UCSD-AML1 (cell line): ENCODE measurements at regions not wholly inside any gene's neighbourhood (a gene's known extent, or its start where the extent isn't known, plus 50 kb on each side); places are given as distances from the start of the nearest gene placed in this dataset.
"Not testable (repeated sequence)": the region's sequence is repeated elsewhere in the genome, so short reads cannot be mapped to it uniquely, and the experiment has no call there.

ENCODE experiments used
- DNase-seq: peaks from one replicate; lab custom pipeline; 2025; ENCODE audit not compliant: unreplicated experiment; lab: John Stamatoyannopoulos, UW

DNA sequence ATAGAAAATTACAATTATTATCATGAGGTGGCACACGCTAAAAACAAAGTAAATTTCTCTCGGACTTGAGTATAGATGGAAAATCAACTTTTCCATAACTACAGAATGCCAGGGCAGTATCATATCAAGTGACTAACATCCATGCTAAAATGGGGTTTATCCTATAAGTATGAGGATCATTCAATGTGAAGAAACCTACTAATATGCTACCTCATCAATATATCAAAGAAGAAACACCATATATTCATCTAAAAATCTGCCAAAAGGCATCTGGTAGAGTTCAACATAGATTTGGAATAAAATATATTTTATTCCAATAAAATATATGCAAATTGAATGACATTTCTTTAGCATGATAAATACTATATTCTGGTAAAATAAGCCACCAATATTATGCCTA, 894.4 kb downstream of the MCTP2 start:
- no peak for DNase-seq

DNA sequence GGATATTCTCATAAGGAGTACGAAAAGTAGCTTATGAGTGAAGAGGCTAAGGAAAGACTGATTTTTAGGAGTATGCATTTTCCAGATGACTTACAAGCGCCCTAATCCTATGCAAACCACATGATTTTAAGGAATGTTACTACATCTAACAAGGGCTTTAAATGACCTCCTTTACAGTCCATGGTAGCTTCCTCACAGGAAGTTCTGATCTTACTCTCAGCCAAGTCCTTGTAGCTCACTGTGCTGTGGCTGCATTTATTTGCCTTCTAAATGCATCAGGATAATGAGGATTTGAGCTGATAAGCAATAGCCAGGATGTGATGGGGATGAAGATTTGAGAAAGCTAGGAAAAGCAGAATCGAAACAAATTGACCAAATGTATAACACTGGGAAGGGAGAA, 896.0 kb downstream of the MCTP2 start:
- no peak for DNase-seq

DNA sequence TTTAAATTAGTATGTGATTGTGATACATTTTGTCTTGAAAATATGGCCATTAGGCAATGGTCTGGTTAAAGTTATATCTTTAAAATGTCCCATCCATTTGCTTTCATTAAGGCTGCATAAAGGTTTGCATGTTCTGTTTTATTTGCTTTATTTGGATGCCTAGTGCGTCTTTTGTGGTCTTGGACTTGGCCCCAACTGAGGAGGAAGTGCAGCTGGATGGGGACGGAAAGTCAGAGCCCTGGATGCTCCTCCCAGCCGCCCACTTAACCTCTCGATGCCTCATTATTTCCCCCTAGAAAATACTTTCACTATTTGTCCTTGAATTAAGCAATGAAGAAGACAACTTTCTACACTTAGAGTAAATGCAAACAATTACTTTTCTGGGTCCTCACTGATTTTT, 898.2 kb downstream of the MCTP2 start:
- no peak for DNase-seq

DNA sequence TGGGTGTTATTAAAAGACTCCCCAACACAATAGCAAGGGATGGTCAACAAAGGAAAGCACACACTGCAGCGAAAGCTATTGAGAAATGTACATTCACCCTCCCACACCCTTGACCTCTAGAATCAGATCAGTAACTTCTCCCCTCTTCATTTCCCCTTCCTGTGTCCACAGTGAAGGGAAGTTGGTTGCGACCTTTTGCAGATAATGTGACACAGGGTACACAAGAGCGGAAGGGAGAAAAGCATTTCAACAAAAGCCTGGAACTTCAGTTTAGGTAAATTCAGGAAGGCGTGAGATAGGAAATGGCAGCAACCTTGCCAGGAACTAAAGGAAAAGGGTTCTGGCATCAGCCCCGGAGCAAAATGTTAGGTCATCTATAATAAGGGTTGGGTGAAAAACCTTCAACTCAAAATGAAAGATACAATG, 899.8 kb downstream of the MCTP2 start:
- no peak for DNase-seq

DNA sequence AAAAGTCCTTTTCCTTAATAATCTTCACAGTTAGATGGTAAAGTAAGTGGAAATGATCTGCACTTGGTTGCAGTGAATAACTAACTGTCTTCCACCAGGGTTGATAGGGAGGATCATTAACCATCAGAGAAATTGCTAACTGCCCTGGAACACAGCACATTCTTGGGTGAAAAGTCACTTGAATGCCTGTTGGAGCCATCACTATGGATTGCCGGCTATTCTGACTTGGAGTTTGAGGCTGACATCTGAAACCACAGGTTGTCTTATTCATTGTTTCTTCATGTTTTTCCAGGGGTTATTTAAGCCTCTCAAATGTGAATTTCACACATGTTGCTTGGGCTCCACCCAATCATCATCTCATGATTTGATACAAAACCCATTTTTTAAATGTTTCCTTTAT, 901.4 kb downstream of the MCTP2 start:
- no peak for DNase-seq

DNA sequence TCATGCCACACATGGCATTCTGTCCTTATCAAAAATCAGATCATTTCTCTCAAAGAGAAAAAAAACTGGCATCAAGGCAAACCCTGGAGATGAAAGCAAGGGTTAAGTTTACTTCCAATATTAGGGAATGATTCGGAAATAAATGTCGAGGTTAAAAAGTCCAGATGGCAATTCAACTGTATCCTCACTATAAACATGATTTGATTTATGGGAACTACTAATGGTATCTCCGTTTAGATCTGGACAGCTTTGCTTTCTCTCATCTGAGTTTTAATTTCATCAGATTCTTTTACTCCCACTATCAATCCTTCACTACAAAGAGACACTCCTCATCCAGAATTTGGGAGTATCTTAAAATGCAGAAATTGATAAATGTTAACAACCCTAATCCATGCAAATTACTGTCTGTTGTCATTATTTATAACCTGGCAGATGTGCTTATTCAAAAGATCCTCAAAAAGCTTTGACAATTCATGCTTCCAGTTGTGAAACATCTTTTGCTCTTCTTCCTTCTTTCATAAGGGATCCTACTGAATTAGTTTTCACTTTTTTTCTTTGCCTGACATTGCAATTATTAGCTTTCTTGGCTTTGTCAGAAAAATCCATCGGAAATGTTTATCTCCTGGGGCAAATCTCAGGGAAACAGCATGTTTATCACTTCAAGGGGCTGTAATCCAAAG, 903.2 kb downstream of the MCTP2 start:
- DNase-seq = no peak

DNA sequence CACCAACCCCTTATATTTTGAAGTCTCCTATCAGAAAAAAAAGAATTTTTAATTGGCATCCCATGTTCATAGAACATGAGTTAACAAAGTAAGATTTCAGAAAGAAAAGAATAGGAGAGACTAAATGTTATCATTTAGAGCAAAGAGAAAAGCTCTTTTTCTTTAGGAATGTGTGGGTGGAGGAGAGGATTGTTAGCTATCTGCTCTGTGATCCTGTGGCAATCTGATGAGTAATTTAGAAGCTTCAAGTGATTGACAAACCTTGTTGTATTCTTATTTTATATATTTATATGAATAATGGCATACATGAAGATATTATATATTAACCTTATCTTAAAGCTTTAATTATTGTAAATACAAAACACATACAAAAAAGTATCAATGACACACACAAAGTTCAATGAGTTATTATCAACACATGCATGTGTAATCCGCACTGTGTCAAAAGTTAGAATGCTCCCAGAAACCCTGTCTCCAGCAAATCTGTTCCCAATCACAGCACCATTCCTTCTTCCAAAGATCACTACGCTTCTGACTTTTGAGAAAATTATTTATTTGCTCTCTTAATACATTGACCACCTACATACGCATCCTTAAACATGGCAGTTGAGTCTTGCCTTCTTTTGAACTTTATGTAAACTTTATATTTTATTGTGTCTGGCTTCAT, 907.4 kb downstream of the MCTP2 start:
- no peak for DNase-seq

DNA sequence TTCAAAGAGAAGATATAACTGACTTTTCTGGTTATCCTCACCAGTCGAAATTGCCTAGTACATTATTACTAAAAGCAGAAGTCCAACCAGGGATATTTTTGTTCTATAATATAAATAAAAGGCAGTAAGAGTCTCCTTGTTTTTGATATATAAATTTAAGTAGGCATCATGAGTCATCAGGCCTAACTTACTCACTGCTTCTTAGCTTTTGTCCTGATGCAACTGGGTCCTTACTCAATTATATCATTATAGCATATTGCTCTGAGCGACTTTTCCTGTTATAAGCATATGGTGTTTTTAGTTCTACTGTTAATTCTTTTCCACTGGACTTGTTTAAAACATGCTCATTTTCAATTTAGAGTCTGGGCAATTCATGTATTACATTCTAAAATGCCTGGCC, 910.1 kb downstream of the MCTP2 start:
- DNase-seq = no peak

DNA sequence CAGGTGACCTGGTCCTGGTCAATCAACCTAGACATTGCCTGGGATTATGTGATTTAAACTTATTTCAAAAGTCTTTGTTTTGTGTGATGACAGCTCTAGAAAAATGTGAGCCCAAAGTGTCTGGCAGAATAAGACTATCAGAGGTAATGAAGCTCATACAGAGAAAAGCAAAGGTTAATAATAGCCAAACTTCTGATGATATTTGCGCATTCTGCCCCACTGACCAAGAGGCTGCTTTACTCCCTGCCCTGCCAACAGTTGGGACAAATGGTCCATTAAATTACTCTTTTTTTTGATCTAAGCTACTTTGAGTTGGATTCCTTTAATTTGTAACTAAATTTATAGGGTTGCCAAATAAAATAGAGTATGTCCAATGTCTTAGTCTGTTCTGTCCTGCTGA, 911.2 kb downstream of the MCTP2 start:
- no peak for DNase-seq

DNA sequence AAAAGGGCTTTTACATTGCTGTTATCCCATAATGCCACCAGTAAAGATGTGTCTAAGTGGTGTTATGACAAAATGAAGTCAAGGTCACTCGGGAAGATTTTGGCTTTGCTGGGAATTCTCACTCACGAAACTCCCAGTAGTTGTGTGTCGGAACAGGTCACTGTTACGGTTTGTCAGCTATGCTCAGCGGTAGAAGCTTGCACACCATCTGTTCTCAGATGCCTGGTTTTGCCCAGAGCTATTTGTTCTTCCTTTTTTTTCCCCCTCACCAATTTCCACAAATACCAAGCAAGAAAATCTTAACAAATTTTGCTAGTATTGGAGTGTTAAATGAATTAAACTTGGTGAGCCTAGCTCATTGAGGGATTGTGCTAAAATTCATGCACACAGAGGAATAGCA, 915.1 kb downstream of the MCTP2 start:
- DNase-seq = no peak

DNA sequence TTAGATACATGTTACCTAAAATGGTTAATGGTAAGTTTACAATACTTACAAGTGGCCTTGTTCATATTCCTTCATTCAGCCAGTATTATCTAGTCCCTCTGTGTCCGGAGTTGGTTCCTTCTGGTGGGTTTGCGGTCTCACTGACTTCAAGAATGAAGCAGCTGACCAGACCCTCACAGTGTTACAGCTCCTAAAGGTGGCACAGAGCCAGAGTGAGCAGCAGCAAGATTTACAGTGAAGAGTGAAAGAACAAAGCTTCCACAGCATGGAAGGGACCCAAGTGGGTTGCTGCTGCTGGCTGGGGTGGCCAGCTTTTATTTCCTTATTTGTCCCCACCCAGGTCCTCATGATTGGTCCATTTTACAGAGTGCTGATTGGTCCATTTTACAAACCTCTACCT, 916.8 kb downstream of the MCTP2 start:
- DNase-seq = no peak

DNA sequence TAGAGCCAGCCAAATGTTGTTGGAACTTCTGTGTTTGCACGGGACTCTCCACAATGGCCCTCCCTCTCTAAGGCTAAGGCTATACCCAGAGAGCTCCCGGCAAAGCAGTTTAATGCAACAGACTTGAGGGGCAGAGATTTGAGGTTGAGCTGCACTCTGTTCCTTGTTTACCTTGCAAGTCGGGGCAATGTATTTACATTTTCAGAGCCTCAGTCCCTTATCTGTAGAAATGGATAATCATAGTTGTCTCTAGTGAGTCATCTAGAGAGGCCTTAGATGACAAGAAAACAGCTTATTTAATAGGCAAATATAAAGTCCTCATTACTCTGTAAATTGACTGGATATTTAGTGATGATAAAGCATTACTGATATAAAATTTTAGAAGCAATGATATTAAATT, 917.7 kb downstream of the MCTP2 start:
- no peak for DNase-seq

DNA sequence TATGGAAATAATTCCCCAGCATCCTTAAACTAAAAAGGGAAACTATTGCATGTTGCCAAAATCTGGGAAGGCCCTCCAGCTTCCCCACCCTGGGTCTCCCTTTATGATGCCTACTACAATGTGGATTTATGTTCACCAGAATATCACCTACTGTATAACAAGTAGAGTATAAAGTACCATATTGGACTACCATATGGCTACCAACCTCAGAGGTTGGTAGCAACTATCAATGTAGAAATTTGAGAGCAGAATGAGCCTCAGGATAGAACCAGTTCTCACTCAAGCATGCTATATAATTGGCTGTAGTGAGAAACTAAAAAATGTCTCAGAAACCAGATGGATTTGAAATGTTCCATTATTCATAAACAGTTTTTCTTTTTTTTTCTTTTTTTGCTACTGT, 918.4 kb downstream of the MCTP2 start:
- DNase-seq = no peak

DNA sequence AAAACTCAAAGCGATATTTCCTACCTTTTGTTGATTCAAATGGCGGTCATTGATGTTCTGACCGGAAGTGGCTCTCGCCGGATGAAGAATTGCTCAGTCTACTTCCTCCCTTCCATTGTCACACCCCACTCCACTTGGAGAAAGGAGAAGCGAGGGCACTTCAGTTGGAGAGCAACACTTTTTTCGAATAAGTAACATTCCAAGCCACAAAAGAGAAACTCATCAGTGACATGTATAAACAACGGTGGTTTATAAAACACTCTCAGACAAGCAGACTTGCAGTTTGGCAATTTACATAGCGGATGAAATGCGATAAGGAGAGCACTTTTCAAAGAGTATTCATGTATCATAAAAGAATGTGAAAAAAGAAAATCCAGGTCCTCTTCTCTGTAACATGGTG, 919.1 kb downstream of the MCTP2 start:
- no peak for DNase-seq

DNA sequence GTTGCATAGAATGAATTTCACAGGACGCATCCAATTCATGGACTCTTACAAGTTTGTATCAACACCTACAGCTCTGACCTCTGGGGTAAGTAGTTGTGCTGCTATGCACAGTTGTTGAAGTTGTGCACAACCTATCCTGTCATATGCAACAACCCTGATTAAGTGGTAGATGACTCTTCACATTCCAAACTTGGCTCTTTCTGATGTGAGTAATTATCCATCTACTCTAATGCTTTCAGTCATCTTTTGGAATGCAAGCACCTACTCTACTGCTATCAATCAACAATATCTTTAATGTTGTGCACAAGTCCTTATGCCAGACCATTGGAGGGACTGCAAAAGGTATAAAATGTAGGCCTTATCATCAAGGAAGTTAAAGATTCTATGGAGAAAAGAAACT, 921.4 kb downstream of the MCTP2 start:
- no peak for DNase-seq

DNA sequence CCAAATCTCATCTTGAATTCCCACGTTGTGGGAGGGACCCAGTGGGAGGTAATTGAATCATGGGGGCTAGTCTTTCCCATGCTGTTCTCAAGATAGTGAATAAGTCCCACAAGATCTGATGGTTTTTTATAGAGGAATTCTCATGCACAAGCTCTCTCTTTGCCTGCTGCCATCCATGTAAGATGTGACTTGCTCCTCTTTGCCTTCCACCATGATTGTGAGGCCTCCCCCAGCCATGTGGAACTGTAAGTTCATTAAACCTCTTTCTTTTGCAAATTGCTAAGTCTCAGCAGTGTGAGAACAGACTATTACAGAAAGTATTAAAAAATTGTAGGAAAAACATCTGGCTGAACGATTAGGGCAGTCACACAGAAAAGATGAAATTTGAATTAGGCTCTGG, 921.8 kb downstream of the MCTP2 start:
- DNase-seq = not testable (repeated sequence)

DNA sequence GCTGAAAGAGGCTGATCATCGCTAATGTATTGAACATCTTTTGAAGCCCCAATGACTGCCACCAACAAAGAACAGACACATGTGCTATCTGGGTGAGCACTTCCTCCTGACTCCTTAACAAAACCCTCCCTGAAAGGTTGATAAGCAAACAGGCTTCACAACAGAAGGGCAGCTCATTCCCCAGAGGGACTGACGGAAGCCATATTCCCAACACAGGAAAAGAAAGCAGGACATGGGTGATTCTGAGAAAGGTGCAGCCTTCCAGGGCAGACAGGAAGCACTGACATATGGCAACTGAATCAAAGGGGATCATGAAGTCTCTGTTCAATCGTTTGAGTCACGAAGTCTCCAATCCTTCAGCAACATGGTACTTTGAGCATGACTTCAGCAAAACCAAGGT, 929.0 kb downstream of the MCTP2 start:
- no peak for DNase-seq

DNA sequence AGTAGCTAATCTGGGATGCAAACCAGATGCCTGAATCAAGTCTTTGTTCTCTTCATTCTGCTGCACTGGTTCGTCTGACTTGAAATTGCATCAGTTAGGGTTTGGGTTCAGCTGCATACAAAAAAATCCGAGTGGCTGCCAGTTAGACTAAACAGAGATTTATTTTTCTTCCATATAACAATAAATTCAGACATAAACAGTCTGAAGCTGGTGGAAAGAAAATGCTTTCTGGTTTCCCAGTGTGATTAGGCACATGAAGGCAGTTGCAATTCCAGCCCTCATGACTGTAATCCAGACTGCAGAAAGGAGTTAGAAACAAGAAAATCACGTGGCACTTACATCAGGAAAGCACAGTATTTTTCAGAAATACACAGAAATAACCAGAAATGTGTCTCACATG, 930.7 kb downstream of the MCTP2 start:
- no peak for DNase-seq

DNA sequence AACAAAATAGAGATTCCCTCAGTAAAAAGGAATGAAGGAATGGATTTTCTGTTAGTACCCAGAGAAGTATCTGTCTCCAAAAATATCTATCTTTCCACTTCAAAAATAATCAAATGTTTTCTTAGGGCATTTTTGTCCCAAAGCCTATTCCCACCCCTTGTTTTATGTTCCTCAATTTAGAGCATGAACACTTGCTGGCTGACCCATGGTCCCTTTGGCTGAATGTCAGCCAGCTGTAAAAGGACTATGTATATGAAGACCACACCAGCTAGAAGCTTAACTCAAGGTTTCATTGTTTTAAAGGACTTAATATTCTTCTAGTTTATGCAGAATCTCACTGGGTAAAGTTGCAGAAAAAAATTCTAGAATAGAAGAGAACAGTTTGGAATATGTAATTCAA, 931.2 kb downstream of the MCTP2 start:
- DNase-seq = no peak

DNA sequence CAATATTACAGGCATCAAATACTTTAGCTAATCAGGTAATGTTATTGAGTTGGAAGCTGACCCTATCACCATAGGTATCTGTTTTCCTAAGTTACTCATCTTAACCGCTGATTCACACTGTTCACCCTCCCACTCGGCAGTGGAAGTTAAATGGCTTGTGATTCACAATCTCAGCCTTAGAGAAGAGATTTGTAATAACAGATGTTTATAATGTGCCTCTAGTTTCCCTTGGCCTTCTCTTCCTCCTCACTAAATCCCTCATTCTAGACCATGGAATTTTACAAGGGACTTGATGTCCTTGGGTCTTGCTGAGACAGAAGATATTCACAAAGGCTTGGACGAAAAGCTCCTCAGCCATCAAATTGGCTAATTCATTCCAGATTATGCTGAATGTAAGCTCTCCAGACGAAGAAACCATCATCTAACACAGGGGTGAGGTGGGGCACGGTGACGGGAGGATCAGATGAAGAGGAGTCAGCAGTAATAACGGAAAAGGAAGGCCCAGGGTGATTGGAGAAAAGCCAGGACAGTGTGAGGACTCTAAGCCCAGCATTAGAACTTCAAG, 931.7 kb downstream of the MCTP2 start:
- no peak for DNase-seq

DNA sequence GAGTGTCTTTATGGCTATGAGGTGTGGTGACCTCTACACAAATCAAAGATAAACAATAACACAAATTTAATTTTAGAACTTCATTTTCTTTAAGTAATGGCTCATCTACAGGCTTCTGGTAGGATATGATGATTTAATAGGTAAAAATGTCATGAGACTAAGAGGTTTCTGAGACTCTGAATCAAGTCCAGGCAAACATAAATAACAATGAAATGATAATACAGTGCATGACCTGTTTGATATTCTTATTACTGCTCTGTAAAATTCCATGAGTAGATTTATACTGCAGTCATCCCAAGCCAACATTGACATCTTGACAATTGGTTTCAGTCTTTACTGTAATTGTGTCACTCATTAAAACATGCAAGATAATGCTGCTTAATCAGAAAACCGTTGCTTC, 936.8 kb downstream of the MCTP2 start:
- no peak for DNase-seq

DNA sequence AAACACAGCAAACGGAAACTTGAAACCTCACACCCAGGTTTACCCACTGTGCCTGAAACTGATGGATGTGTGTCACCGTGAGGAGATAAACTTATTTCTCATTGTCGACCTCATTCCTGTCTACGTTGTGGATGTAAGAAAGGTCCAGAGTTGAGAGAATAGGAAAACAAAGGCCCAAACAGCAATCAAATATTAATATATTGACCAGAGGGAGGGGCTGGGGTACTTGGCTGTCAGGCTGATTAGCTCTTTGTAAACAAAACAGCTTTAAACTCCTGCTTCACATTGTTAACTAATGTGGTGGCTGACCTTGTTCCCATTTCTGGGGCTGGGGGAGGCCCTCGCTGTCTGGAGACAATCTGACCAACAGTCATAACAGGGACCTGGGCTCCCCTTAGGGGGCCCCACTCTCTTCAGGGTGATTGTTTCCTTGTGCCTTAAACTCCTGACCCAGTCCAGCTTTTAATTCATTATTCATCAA, 937.6 kb downstream of the MCTP2 start:
- no peak for DNase-seq
